ENCODE measurements at regions not wholly inside any gene's neighbourhood (a gene's known extent, or its start where the extent isn't known, plus 50 kb on each side); places are given as distances from the start of the nearest gene placed in this dataset.

- Mint-ChIP-seq H3K9me3 (peaks cover 13% of the 10 kb centered on the region), H3K27ac (ENCODE audit: low read depth) (no peak overlapping the region), H3K27me3 (no peaks in the 10 kb centered on the region), H3K36me3 (ENCODE audit: insufficient read depth) (no peaks in the 10 kb centered on the region), H3K4me3 (no peak overlapping the region), H3K4me1 (no peaks in the 10 kb centered on the region)
- ATAC-seq (replicated peaks; ENCODE audit: extremely low read depth, poor library complexity, severe bottlenecking): no peak
- DNase-seq (ENCODE audit: low spot score in 2 of 2): no peak
These were observed 561.3 kb downstream of the CCER1 start for GRCh38 chr12:90393652-90394051.

GRCh38 chr12:90393089-90393488 lies 561.9 kb downstream of the CCER1 start:
- peaks cover 13% of the 10 kb centered on the region for H3K9me3 Mint-ChIP-seq
- ATAC-seq (replicated peaks; ENCODE audit: extremely low read depth, poor library complexity, severe bottlenecking) (no peak), DNase-seq (ENCODE audit: low spot score in 2 of 2) (no peak)
- H3K27me3 Mint-ChIP-seq: no peaks in the 10 kb centered on the region
- no peak overlapping the region for H3K4me3 Mint-ChIP-seq
- no peaks in the 10 kb centered on the region for H3K36me3 Mint-ChIP-seq (ENCODE audit: insufficient read depth)
- H3K27ac Mint-ChIP-seq (ENCODE audit: low read depth): no peak overlapping the region
- H3K4me1 Mint-ChIP-seq: no peaks in the 10 kb centered on the region

GRCh38 chr12:90390947-90391346 lies 564.0 kb downstream of the CCER1 start:
- no peak overlapping the region for H3K4me3 Mint-ChIP-seq
- H3K27ac Mint-ChIP-seq (ENCODE audit: low read depth): no peak overlapping the region
- ATAC-seq (replicated peaks; ENCODE audit: extremely low read depth, poor library complexity, severe bottlenecking) (no peak), DNase-seq (ENCODE audit: low spot score in 2 of 2) (no peak)
- H3K27me3 Mint-ChIP-seq: no peaks in the 10 kb centered on the region
- H3K36me3 Mint-ChIP-seq (ENCODE audit: insufficient read depth): no peaks in the 10 kb centered on the region
- H3K4me1 Mint-ChIP-seq: no peaks in the 10 kb centered on the region
- H3K9me3 Mint-ChIP-seq: peaks cover 13% of the 10 kb centered on the region

GRCh38 chr12:90368081-90368480 lies 586.9 kb downstream of the CCER1 start:
- no peak for DNase-seq (ENCODE audit: low spot score in 2 of 2)

GRCh38 chr12:90366286-90366685 lies 588.7 kb downstream of the CCER1 start:
- H3K27ac Mint-ChIP-seq (ENCODE audit: low read depth): no peak overlapping the region
- no peaks in the 10 kb centered on the region for H3K27me3 Mint-ChIP-seq
- H3K4me1 Mint-ChIP-seq: no peaks in the 10 kb centered on the region
- no peak for ATAC-seq (replicated peaks; ENCODE audit: extremely low read depth, poor library complexity, severe bottlenecking)
- H3K4me3 Mint-ChIP-seq: no peak overlapping the region
- H3K9me3 Mint-ChIP-seq: no peaks in the 10 kb centered on the region
- no peaks in the 10 kb centered on the region for H3K36me3 Mint-ChIP-seq (ENCODE audit: insufficient read depth)
- no peak for DNase-seq (ENCODE audit: low spot score in 2 of 2)

More at GRCh38 chr12:90368081-90368480, 586.9 kb downstream of the CCER1 start:
- Mint-ChIP-seq H3K4me3 (no peak overlapping the region), H3K27ac (ENCODE audit: low read depth) (no peak overlapping the region), H3K27me3 (no peaks in the 10 kb centered on the region), H3K9me3 (peaks cover 3% of the 10 kb centered on the region), H3K36me3 (ENCODE audit: insufficient read depth) (no peaks in the 10 kb centered on the region), H3K4me1 (no peaks in the 10 kb centered on the region)
- ATAC-seq (replicated peaks; ENCODE audit: extremely low read depth, poor library complexity, severe bottlenecking): no peak

- no peaks in the 10 kb centered on the region for H3K9me3 Mint-ChIP-seq
- no peaks in the 10 kb centered on the region for H3K27me3 Mint-ChIP-seq
- H3K4me3 Mint-ChIP-seq: no peak overlapping the region
- no peak overlapping the region for H3K27ac Mint-ChIP-seq (ENCODE audit: low read depth)
- H3K36me3 Mint-ChIP-seq (ENCODE audit: insufficient read depth): no peaks in the 10 kb centered on the region
- no peaks in the 10 kb centered on the region for H3K4me1 Mint-ChIP-seq
- DNase-seq (ENCODE audit: low spot score in 2 of 2) (no peak), ATAC-seq (replicated peaks; ENCODE audit: extremely low read depth, poor library complexity, severe bottlenecking) (no peak)
These were observed 594.7 kb downstream of the CCER1 start for GRCh38 chr12:90360300-90360699.

GRCh38 chr12:90355711-90356355 lies 599.1 kb downstream of the CCER1 start:
- DNase-seq (ENCODE audit: low spot score in 2 of 2) (no peak), ATAC-seq (replicated peaks; ENCODE audit: extremely low read depth, poor library complexity, severe bottlenecking) (no peak)
- Mint-ChIP-seq H3K9me3 (no peaks in the 10 kb centered on the region), H3K4me3 (no peak overlapping the region), H3K27me3 (no peaks in the 10 kb centered on the region), H3K4me1 (no peaks in the 10 kb centered on the region), H3K36me3 (ENCODE audit: insufficient read depth) (no peaks in the 10 kb centered on the region), H3K27ac (ENCODE audit: low read depth) (no peak overlapping the region)

- Mint-ChIP-seq H3K9me3 (no peaks in the 10 kb centered on the region), H3K4me3 (no peak overlapping the region), H3K27me3 (peaks cover 19% of the 10 kb centered on the region), H3K27ac (ENCODE audit: low read depth) (no peak overlapping the region), H3K36me3 (ENCODE audit: insufficient read depth) (no peaks in the 10 kb centered on the region), H3K4me1 (no peaks in the 10 kb centered on the region)
- no peak for ATAC-seq (replicated peaks; ENCODE audit: extremely low read depth, poor library complexity, severe bottlenecking)
- DNase-seq (ENCODE audit: low spot score in 2 of 2): no peak
These were observed 611.0 kb downstream of the CCER1 start for GRCh38 chr12:90343966-90344365.

GRCh38 chr12:90342081-90342480 lies 612.9 kb downstream of the CCER1 start:
- DNase-seq (ENCODE audit: low spot score in 2 of 2) (no peak), ATAC-seq (replicated peaks; ENCODE audit: extremely low read depth, poor library complexity, severe bottlenecking) (no peak)
- no peak overlapping the region for H3K4me3 Mint-ChIP-seq
- peaks cover 19% of the 10 kb centered on the region for H3K27me3 Mint-ChIP-seq
- no peak overlapping the region for H3K27ac Mint-ChIP-seq (ENCODE audit: low read depth)
- H3K36me3 Mint-ChIP-seq (ENCODE audit: insufficient read depth): no peaks in the 10 kb centered on the region
- no peaks in the 10 kb centered on the region for H3K4me1 Mint-ChIP-seq
- H3K9me3 Mint-ChIP-seq: no peaks in the 10 kb centered on the region

- no peak for ATAC-seq (replicated peaks; ENCODE audit: extremely low read depth, poor library complexity, severe bottlenecking)
These were observed 615.1 kb downstream of the CCER1 start for GRCh38 chr12:90339837-90340236.

GRCh38 chr12:90338365-90338764 lies 616.6 kb downstream of the CCER1 start:
- H3K27ac Mint-ChIP-seq (ENCODE audit: low read depth): no peak overlapping the region
- no peak overlapping the region for H3K4me3 Mint-ChIP-seq
- no peaks in the 10 kb centered on the region for H3K4me1 Mint-ChIP-seq
- H3K27me3 Mint-ChIP-seq: peaks cover 11% of the 10 kb centered on the region
- H3K36me3 Mint-ChIP-seq (ENCODE audit: insufficient read depth): no peaks in the 10 kb centered on the region
- no peak for DNase-seq (ENCODE audit: low spot score in 2 of 2)
- H3K9me3 Mint-ChIP-seq: no peaks in the 10 kb centered on the region
- ATAC-seq (replicated peaks; ENCODE audit: extremely low read depth, poor library complexity, severe bottlenecking): no peak

More at GRCh38 chr12:90339837-90340236, 615.1 kb downstream of the CCER1 start:
- no peak overlapping the region for H3K27ac Mint-ChIP-seq (ENCODE audit: low read depth)
- DNase-seq (ENCODE audit: low spot score in 2 of 2): no peak
- H3K36me3 Mint-ChIP-seq (ENCODE audit: insufficient read depth): no peaks in the 10 kb centered on the region
- no peak overlapping the region for H3K4me3 Mint-ChIP-seq
- peaks cover 11% of the 10 kb centered on the region for H3K27me3 Mint-ChIP-seq
- H3K4me1 Mint-ChIP-seq: no peaks in the 10 kb centered on the region
- H3K9me3 Mint-ChIP-seq: no peaks in the 10 kb centered on the region

GRCh38 chr12:90337018-90337417 lies 618.0 kb downstream of the CCER1 start:
- Mint-ChIP-seq H3K4me3 (no peak overlapping the region), H3K9me3 (no peaks in the 10 kb centered on the region), H3K4me1 (no peaks in the 10 kb centered on the region), H3K27me3 (peaks cover 11% of the 10 kb centered on the region), H3K27ac (ENCODE audit: low read depth) (no peak overlapping the region), H3K36me3 (ENCODE audit: insufficient read depth) (no peaks in the 10 kb centered on the region)
- ATAC-seq (replicated peaks; ENCODE audit: extremely low read depth, poor library complexity, severe bottlenecking) (no peak), DNase-seq (ENCODE audit: low spot score in 2 of 2) (no peak)

- peaks cover 8% of the 10 kb centered on the region for H3K27me3 Mint-ChIP-seq
- H3K4me3 Mint-ChIP-seq: no peak overlapping the region
- no peak overlapping the region for H3K27ac Mint-ChIP-seq (ENCODE audit: low read depth)
- DNase-seq (ENCODE audit: low spot score in 2 of 2): no peak
- H3K4me1 Mint-ChIP-seq: no peaks in the 10 kb centered on the region
- H3K36me3 Mint-ChIP-seq (ENCODE audit: insufficient read depth): no peaks in the 10 kb centered on the region
- no peaks in the 10 kb centered on the region for H3K9me3 Mint-ChIP-seq
- no peak for ATAC-seq (replicated peaks; ENCODE audit: extremely low read depth, poor library complexity, severe bottlenecking)
These were observed 619.4 kb downstream of the CCER1 start for GRCh38 chr12:90335566-90335965.

All from central memory CD8-positive, alpha-beta T cell (primary cell).